HepG2 (cell line): ENCODE measurements at regions not wholly inside any gene's neighbourhood (a gene's known extent, or its start where the extent isn't known, plus 50 kb on each side); places are given as distances from the start of the nearest gene placed in this dataset.
"Not testable (repeated sequence)": the region's sequence is repeated elsewhere in the genome, so short reads cannot be mapped to it uniquely, and the experiment has no call there.

ENCODE experiments used
- ATAC-seq: fragments of 200-7000 bp; cut with Tn5 transposase; 3 replicates; pipeline ENCODE4 v1.9.1; 2020; ENCODE audit warnings: mild to moderate bottlenecking, moderate library complexity
- BruUV-seq: library from RNA; stranded (reverse); fragments of 400-500 nt; replicated peaks from 2 replicates; lab custom pipeline; 2021; lab: Mats Ljungman, UMichigan
- CTCF ChIA-PET: fragments of 300-600 bp; formaldehyde crosslinking; extraction: SDS; loops from one replicate; lab custom pipeline; 2021; ENCODE audit warnings: low total read pairs, inconsistent platforms, low intra/inter-chr PET ratio; lab: Yijun Ruan, JAX
- POLR2A ChIA-PET: fragments of 350-600 bp; sonication (Branson Sonifier 250); formaldehyde crosslinking; loops from one replicate; lab custom pipeline; 2020; ENCODE audit warnings: antibody characterized with exemption, inconsistent platforms; lab: Yijun Ruan, JAX
- DNase-seq: peaks from one replicate; pipeline ENCODE4 v3.0.0-alpha.2; 2015; ENCODE audit warnings: low spot score
- FAIRE-seq: peaks from 3 replicates; lab custom pipeline; 2011; peaks lifted over from hg19 to GRCh38; lab: Jason Lieb, UNC
- H2AFZ ChIP-seq: one replicate; pipeline ENCODE4 v1.6.1; 2011; ENCODE audit warnings: low read length, inconsistent platforms
- H3K27ac ChIP-seq: fragments of 300-600 bp; 3 replicates; pipeline ENCODE4 v1.8.0; 2011; ENCODE audit warnings: mixed run types, mild to moderate bottlenecking, mixed read lengths, low read length, inconsistent platforms; ENCODE audit not compliant: insufficient read depth; ENCODE audit errors: extremely low read length
- H3K27me3 ChIP-seq, 2 experiments: fragments of 200-600 bp in 1 of 2; 2 replicates in 1 of 2; 3 replicates in 1 of 2; pipeline versions ENCODE4 v1.6.0 to v1.8.0; 2011; ENCODE audit warnings: low read length in 2 of 2, mild to moderate bottlenecking in 2 of 2, moderate library complexity in 2 of 2, inconsistent platforms in 1 of 2; ENCODE audit not compliant: insufficient read depth in 2 of 2, control insufficient read depth in 1 of 2
- H3K36me3 ChIP-seq, 2 experiments: fragments of 200-600 bp in 1 of 2; replicated peaks in 1 of 2; 2 replicates in 1 of 2; 3 replicates in 1 of 2; pipeline versions ENCODE4 v1.5.1 to v1.8.0; 2011; ENCODE audit warnings: low read length in 2 of 2, inconsistent platforms in 1 of 2; ENCODE audit not compliant: insufficient read depth in 2 of 2, control insufficient read depth in 1 of 2
- H3K4me1 ChIP-seq: 2 replicates; pipeline ENCODE4 v1.5.1; 2012; ENCODE audit warnings: low read length, inconsistent platforms; ENCODE audit not compliant: insufficient read depth
- H3K4me2 ChIP-seq: 2 replicates; pipeline ENCODE4 v1.6.0; 2011; ENCODE audit warnings: low read depth, low read length, inconsistent platforms
- H3K4me3 ChIP-seq, 3 experiments: fragments of 200-600 bp in 1 of 3; sonication (generic), shearing (Covaris generic) in 1 of 3; replicated peaks in 1 of 3; 2 replicates each; pipeline ENCODE4 v1.5.1; 2011 to 2016; ENCODE audit warnings: low read length in 3 of 3, inconsistent platforms in 2 of 3, low read depth in 2 of 3, mild to moderate bottlenecking in 2 of 3, control low read depth in 1 of 3, mixed read lengths in 1 of 3; ENCODE audit not compliant: insufficient read depth in 1 of 3
- H3K79me2 ChIP-seq: one replicate; pipeline ENCODE4 v1.6.1; 2011; ENCODE audit warnings: low read length, inconsistent platforms; ENCODE audit not compliant: insufficient read depth
- H3K9ac ChIP-seq: 2 replicates; pipeline ENCODE4 v1.6.0; 2011; ENCODE audit warnings: mild to moderate bottlenecking, low read depth, low read length, inconsistent platforms; ENCODE audit not compliant: insufficient read depth
- H3K9me3 ChIP-seq: 2 replicates; pipeline ENCODE4 v1.5.1; 2012; ENCODE audit warnings: mild to moderate bottlenecking, low read length
- H4K20me1 ChIP-seq: 2 replicates; pipeline ENCODE4 v1.6.0; 2011; ENCODE audit warnings: inconsistent platforms, mild to moderate bottlenecking, low read length, moderate library complexity; ENCODE audit not compliant: insufficient read depth
- RAD21 ChIP-seq: fragments of 450-650 bp; formaldehyde crosslinking; IDR thresholded peaks from 2 replicates; pipeline ENCODE4 v1.5.0; 2020; ENCODE audit warnings: mild to moderate bottlenecking
- WGBS: methylation state at CpG from one replicate; pipeline ENCODE4 v1.1.6; 2017; ENCODE audit warnings: low lambda C conversion rate; 5-methylcytosine and 5-hydroxymethylcytosine counted together
- in situ Hi-C: cut with HindIII; loops from 2 replicates; pipeline ENCODE4 v1.10.0; 2017; ENCODE audit warnings: low pct_unique_long_range_greater_than_20kb; ENCODE audit not compliant: extremely low pct_ligation_motif_present
- intact Hi-C: fragments of 100-400 bp; cut with micrococcal nuclease; formaldehyde crosslinking; loops from one replicate; pipeline ENCODE4 v1.10.0; 2022; ENCODE audit not compliant: unreplicated experiment

DNA sequence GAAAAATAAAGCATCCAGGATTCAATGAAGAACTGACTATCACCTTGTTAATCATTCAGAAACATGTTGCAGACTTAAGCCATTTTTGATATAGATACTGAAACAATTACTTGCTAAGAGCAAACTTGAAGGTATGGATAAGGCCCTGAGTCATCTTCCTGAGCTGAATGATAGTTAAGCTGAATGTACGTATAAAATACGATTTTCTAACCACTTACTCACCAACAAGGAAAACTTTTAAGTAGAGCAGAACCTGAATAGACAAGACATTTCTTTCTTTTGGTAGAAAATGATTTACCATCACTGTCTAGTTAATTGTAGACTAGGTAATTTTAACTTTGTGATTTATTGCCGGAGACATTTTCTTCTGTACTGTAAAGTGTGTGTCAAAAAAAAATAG is 261.2 kb downstream of the RTP5 start:
- in situ Hi-C loops, H3K4me3 ChIP-seq, H3K79me2 ChIP-seq, ATAC-seq, DNase-seq, CTCF ChIA-PET, H3K27me3 ChIP-seq, H3K9me3 ChIP-seq, FAIRE-seq, H3K27ac ChIP-seq, H4K20me1 ChIP-seq, H3K4me1 ChIP-seq, POLR2A ChIA-PET, BruUV-seq, H2AFZ ChIP-seq, H3K4me2 ChIP-seq, H3K36me3 ChIP-seq, intact Hi-C loops, H3K9ac ChIP-seq: not testable (repeated sequence)
- 95% methylated on average over 3 of the region's 3 CpGs for WGBS

DNA sequence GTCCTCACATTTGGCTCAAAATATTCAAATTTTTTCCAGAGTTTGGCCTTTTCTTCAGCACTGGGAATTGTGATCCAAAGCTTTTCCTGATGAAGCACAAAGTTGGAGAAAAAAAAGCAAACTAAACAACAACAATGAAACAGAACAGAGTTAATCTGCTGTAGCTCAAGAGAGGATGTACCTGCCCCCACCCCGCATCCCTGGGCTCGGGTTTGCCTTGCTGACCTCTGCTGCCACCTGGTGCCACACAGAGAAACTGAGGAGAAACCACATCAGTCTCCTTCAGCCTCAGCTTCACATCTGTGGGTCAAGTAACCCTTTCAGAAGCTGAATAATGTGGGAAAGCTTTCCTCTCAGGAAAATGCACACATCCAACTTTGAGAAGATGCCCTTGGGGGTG is 290.4 kb downstream of the RTP5 start:
- ATAC-seq, H4K20me1 ChIP-seq, CTCF ChIA-PET, H3K36me3 ChIP-seq, H3K4me2 ChIP-seq, intact Hi-C loops, H2AFZ ChIP-seq, H3K9ac ChIP-seq, H3K27me3 ChIP-seq, H3K79me2 ChIP-seq, H3K27ac ChIP-seq, FAIRE-seq, POLR2A ChIA-PET, H3K9me3 ChIP-seq, DNase-seq, in situ Hi-C loops, H3K4me3 ChIP-seq, H3K4me1 ChIP-seq: not testable (repeated sequence)
- BruUV-seq, result TSS peak; percentile 56
- TF ChIP-seq RAD21 (CRISPR knock-in tag), result peak; percentile 70
- 15% methylated on average over 2 of the region's 2 CpGs for WGBS

DNA sequence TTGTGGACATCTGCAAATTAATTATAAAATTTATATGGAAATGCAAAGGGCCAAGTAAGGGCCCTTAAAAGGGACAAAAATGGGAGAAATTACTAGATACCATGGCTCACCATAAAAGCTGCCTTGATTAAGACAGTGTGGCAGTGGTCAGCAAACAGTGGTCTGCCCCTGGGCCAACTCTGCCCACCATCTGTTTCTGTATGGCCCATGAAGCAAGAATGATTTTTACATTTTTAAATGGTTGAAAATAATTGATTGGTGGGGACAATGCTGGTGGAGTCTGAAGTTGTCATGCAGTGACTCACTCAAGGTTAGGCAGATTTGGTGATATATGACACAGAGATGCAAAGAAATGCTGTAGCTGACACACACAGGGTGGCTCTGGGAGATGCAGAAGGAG is 295.6 kb downstream of the RTP5 start:
- DNase-seq, H3K4me2 ChIP-seq, ATAC-seq, H3K4me3 ChIP-seq, H3K36me3 ChIP-seq, CTCF ChIA-PET, H3K27me3 ChIP-seq, BruUV-seq, H3K9ac ChIP-seq, POLR2A ChIA-PET, in situ Hi-C loops, H3K4me1 ChIP-seq, H3K79me2 ChIP-seq, intact Hi-C loops, H4K20me1 ChIP-seq, H2AFZ ChIP-seq, FAIRE-seq, H3K27ac ChIP-seq, H3K9me3 ChIP-seq: not testable (repeated sequence)

DNA sequence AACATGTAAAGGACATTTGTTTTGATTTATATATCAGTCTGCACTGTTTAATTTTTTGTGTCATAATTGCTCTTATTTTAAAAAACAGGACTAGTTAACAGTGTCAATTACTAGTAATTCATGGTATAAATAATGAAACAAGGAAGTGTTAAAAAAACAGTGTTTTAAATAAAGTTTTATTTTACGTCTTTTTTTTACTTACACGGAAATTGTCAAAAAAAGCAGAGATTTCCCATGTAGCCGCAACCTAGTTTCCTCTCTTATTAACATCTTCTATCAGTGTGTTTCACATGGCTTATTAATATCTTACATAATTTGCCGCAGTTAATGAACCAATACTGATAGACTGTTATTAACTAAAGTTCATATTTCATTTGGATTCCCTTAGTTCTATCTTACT is 301.8 kb downstream of the RTP5 start:
- H3K9me3 ChIP-seq, ATAC-seq, H3K27ac ChIP-seq, POLR2A ChIA-PET, BruUV-seq, FAIRE-seq, DNase-seq, H4K20me1 ChIP-seq, CTCF ChIA-PET, H3K36me3 ChIP-seq, intact Hi-C loops, H3K4me2 ChIP-seq, H3K4me1 ChIP-seq, H3K9ac ChIP-seq, in situ Hi-C loops, H3K27me3 ChIP-seq, H3K4me3 ChIP-seq, H3K79me2 ChIP-seq, H2AFZ ChIP-seq: not testable (repeated sequence)
- WGBS, result 82% methylated on average over 4 of the region's 4 CpGs
